IPS DF 4.7 (cell line): ENCODE measurements at regions not wholly inside any gene's neighbourhood (a gene's known extent, or its start where the extent isn't known, plus 50 kb on each side); places are given as distances from the start of the nearest gene placed in this dataset.

Source experiments
- DNase-seq: peaks from one replicate; pipeline ENCODE4 v3.0.0-alpha.2; 2013; ENCODE audit warnings: low spot score; ENCODE audit errors: extremely low read depth

GRCh38 chr17:71111934-71112333 is 942.6 kb downstream of the KCNJ2 start:
- no peak for DNase-seq

DNA sequence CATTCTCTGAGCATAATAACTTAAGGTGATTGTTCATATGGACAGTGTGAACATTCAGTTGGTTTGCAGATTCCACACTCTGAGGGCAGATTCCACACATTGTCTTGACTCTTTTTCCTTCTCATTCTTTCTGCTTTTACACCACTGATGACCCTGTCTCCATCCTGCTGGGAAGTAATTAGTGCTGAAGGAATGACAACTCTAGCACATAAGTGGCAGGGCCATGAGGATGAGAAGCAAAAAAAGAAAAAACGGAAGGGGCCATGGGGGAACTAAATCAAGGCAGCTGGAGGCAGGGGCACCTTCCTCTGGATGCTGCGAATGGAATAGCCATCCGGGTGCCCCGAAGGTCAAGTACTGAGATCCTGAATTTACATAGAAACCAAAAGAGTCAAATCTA is 944.0 kb downstream of the KCNJ2 start:
- no peak for DNase-seq

- no peak for DNase-seq
Observed at GRCh38 chr17:71114911-71115668, 945.8 kb downstream of the KCNJ2 start.

- DNase-seq = no peak
Observed at GRCh38 chr17:71115669-71115972, 946.3 kb downstream of the KCNJ2 start.

DNA sequence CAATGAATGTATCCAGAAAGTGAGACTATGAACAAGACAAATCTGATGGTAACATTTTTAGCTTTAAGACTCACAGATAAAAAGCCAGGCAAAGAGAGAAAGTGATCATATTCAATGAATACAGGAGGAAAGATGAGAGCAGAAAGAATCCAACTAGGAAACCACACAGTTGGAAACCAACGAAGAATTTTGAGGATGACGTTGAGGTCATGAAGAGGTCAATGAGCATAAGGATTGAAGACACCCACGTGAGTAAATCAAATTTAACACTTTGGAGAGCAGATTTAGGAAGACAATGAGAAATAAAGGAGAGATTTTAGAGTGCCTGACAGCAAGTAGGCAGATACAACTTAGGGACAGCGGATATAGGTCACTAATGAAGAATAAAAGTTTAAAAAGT is 948.1 kb downstream of the KCNJ2 start:
- DNase-seq = no peak

GRCh38 chr17:71118039-71118438 is 948.7 kb downstream of the KCNJ2 start:
- no peak for DNase-seq

- DNase-seq = no peak
Observed at GRCh38 chr17:71127416-71127815, 958.1 kb downstream of the KCNJ2 start.

GRCh38 chr17:71142333-71142732 is 973.0 kb downstream of the KCNJ2 start:
- no peak for DNase-seq

DNA sequence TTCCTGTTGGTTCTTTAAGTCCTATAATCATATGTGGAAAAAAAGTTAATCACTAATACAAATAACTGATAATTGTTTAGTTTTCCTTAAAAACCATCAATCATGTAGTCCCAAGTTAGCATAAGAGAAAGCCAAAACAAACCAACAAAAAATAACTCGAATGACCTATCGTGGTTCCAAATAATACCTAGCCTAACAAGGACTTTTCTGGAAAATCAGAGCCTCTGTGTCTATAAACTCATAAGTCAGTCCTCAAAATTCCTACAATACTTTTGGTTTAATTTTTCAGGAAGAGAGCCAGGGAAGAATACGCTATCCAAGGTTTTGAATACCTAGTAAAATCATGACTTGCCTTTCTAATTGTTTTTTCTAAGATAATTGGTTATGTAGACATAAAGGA is 975.3 kb upstream of the SOX9 start:
- DNase-seq = no peak

DNA sequence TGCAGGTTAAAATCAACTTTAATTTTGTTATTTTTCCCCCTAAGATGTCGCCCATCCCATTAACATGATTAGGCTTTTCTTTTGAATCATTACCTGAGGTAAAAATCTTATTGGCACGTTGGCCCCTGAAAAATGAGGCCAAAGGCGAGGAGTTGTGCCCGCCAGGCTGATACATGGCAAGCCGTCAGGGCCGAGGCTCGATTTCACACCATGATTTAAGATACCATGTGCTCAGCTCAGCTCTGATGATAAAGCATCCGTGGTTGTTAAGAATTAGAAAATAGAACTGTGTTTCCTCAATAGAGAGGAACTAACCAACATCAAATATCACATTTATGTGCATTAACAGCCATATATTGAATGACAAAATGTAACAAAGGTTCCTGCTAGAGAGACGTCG is 972.9 kb upstream of the SOX9 start:
- DNase-seq = no peak

- DNase-seq = no peak
Observed at GRCh38 chr17:71149607-71150006, 971.2 kb upstream of the SOX9 start.

GRCh38 chr17:71157297-71157696 is 963.5 kb upstream of the SOX9 start:
- DNase-seq = no peak

GRCh38 chr17:71158437-71158836 is 962.4 kb upstream of the SOX9 start:
- DNase-seq = no peak

DNA sequence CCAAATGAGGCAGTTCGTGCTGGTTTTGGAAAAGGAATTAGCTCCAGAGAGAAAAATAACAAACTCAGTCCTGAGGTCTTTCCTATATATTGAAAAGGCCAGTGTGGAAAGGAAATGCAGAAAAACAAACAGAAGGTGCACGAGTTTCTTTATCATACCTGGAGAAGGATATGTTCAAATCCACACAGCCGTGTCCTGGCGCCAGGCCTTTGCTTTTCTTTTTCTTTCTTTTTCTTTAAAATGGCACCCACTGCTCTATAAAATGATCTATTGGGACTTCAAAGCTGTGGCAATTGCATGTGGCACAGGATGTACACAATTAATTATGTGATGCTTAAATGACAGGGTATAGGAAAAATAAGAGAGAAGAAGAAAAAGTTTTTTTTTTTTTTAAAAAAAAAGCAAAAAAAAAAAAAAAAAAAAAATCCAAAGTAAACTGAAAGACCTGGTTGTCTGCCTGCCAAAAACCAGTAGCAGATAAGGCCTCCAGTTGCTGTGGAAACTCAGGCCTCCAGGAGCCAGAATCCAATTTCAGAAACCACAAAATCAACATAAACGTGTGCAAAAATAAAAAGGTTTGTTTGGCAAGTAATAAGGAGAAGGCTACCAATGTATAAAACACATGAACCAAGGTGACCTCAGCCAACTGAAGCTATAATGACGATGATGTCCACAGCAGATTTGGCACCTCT is 957.6 kb upstream of the SOX9 start:
- DNase-seq = no peak

- no peak for DNase-seq
Observed at GRCh38 chr17:71163813-71164122, 957.1 kb upstream of the SOX9 start.

DNA sequence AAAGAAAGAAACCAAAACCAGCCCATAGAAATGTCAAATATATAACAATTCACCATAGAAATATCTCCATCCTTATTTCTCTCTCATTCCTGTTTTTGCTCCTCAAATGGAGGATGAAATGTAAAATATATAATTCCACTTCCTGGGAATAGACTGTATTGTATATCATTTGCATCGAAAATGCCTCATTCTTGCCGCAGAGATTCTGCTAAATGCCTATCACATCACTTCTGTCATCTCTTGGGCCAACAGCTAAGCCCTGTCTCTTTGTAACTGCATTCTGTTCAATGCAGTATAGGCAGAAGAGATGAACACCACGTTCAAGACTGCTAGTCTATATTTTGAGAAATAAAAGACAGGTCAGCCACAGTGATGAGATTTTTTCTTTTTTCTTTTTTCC is 956.3 kb upstream of the SOX9 start:
- no peak for DNase-seq

DNA sequence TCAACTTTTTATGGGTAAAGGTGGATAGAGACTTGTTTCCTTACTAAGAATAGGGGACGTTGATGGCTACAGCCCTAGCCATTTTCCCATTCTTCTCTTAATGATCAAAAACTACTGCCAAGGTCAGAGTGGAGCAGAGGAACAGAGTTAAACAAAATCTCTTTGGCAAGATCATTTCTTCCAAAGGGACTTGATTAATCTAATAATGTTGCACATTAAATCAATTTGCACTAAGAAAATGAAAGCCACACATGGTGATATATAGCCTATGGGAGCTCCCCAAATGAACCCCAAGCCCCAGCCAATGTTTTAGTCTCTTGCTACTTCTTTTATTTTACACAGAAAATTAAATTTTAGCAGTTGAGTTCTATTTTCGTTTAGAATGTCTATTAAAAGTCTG is 954.5 kb upstream of the SOX9 start:
- DNase-seq = no peak

DNA sequence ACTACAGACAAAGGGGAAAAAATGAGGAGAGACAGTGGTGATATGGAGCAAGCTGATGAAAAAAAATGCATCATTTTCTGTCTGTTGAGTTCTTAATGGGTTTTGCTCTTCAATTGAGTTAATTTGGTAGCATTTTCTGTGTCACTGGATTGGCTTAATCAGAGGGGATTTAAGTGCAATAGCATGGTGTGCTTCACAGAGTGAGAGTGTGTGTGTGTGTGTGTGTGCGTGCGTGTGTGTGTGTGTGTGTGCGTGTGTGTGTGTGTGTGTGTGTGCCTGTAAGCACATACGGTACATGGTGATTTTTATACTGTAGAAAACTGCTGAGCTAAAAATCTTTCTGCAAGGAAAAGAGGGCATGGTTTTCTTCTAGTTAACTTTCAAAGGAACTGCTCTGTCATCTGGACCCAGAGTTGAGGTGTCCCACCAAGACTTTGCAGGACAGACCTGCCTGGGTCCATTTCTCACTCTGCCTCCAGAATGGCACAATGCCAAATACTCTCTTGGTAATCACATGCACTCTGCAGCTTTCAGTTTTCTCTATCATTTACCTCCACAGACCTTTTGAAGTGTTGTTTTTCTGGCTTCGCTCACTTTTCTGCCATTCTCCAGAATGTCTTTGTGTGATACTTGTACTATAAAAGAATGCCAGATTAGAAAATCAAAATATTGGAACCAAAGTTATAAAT is 952.6 kb upstream of the SOX9 start:
- DNase-seq = no peak

GRCh38 chr17:71170070-71170469 is 950.8 kb upstream of the SOX9 start:
- no peak for DNase-seq

GRCh38 chr17:71171270-71171669 is 949.5 kb upstream of the SOX9 start:
- no peak for DNase-seq

DNA sequence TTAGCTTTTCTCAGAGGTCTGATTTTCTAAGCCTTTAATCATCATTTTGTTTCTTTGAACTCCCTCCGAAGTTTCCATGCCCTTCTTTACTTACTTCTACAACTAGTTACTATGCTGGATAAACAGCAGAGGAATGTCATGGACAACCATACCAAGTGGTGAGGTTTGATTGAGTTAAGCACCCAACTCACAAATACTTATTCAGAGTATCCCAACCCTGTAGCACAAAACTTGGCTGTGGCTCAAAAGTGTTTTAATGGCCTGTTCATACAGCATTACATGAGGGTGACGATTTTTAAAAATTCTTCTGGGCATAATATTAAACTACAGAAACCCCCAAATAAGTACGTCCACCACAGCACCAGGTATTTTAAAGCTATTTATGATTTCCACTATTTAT is 946.8 kb upstream of the SOX9 start:
- no peak for DNase-seq

- no peak for DNase-seq
Observed at GRCh38 chr17:71176331-71176730, 944.5 kb upstream of the SOX9 start.

- no peak for DNase-seq
Observed at GRCh38 chr17:71176928-71177443, 943.8 kb upstream of the SOX9 start.
